Neuronal stem cell (in vitro differentiated cells): ENCODE measurements at regions not wholly inside any gene's neighbourhood (a gene's known extent, or its start where the extent isn't known, plus 50 kb on each side); places are given as distances from the start of the nearest gene placed in this dataset.
A peak's percentile ranks its signal among the peaks of the same experiment; 100 is the strongest.

Experiments
- DNase-seq: peaks from one replicate; pipeline ENCODE4 v3.0.0-alpha.2; 2013; ENCODE audit warnings: low spot score
- H2AFZ ChIP-seq: one replicate; pipeline ENCODE4 v1.6.1; 2013; ENCODE audit warnings: mild to moderate bottlenecking, low read length, inconsistent platforms
- H2AK5ac ChIP-seq: 2 replicates; pipeline ENCODE4 v1.6.1; 2013; ENCODE audit warnings: low read depth, mild to moderate bottlenecking, inconsistent platforms, low read length, moderate library complexity, mixed read lengths
- H2BK120ac ChIP-seq: 2 replicates; pipeline ENCODE4 v1.6.1; 2013; ENCODE audit warnings: low read depth, mild to moderate bottlenecking, inconsistent platforms, low read length, moderate library complexity, mixed read lengths
- H2BK12ac ChIP-seq: one replicate; pipeline ENCODE4 v1.6.1; 2013; ENCODE audit warnings: low read length, inconsistent platforms
- H2BK15ac ChIP-seq: 2 replicates; pipeline ENCODE4 v1.6.1; 2013; ENCODE audit warnings: mild to moderate bottlenecking, low read length, inconsistent platforms, mixed read lengths
- H2BK5ac ChIP-seq: one replicate; pipeline ENCODE4 v1.6.1; 2013; ENCODE audit warnings: inconsistent platforms, mild to moderate bottlenecking, low read length, moderate library complexity
- H3K14ac ChIP-seq: one replicate; pipeline ENCODE4 v1.6.1; 2013; ENCODE audit warnings: low read length, inconsistent platforms
- H3K18ac ChIP-seq: 2 replicates; pipeline ENCODE4 v1.6.1; 2013; ENCODE audit warnings: low read length, inconsistent platforms
- H3K23ac ChIP-seq: 2 replicates; pipeline ENCODE4 v1.6.1; 2013; ENCODE audit warnings: low read depth, mild to moderate bottlenecking, mixed read lengths, low read length, inconsistent platforms; ENCODE audit not compliant: poor library complexity
- H3K27ac ChIP-seq: replicated peaks from 3 replicates; pipeline ENCODE4 v1.5.1; 2013; ENCODE audit warnings: low read length, inconsistent platforms
- H3K27me3 ChIP-seq, 3 experiments: 2 replicates each; pipeline ENCODE4 v1.6.1; 2013; ENCODE audit warnings: low read length in 3 of 3, mild to moderate bottlenecking in 2 of 3, inconsistent platforms in 1 of 3, low read depth in 1 of 3, mixed read lengths in 1 of 3, moderate library complexity in 1 of 3; ENCODE audit not compliant: control insufficient read depth in 3 of 3, insufficient read depth in 3 of 3
- H3K36me3 ChIP-seq, 2 donors: replicated peaks in 1 of 2; 2 replicates each; pipeline ENCODE4 v1.6.1; 2013; ENCODE audit warnings: low read length in 2 of 2; ENCODE audit not compliant: control insufficient read depth in 2 of 2, insufficient read depth in 2 of 2
- H3K4ac ChIP-seq: 2 replicates; pipeline ENCODE4 v1.6.1; 2013; ENCODE audit warnings: inconsistent platforms, mild to moderate bottlenecking, low read length, moderate library complexity
- H3K4me1 ChIP-seq, 2 donors: 1 replicate in 1 of 2; 2 replicates in 1 of 2; pipeline ENCODE4 v1.6.1; 2013; ENCODE audit warnings: low read length in 2 of 2, low read depth in 1 of 2; ENCODE audit not compliant: control insufficient read depth in 2 of 2, insufficient read depth in 1 of 2
- H3K4me2 ChIP-seq: one replicate; pipeline ENCODE4 v1.6.1; 2013; ENCODE audit warnings: mild to moderate bottlenecking, low read length, inconsistent platforms; ENCODE audit not compliant: insufficient read depth, poor library complexity, severe bottlenecking
- H3K4me3 ChIP-seq, 2 donors: 2 replicates each; pipeline ENCODE4 v1.5.1; 2013; ENCODE audit warnings: low read length in 2 of 2, mild to moderate bottlenecking in 2 of 2, inconsistent platforms in 1 of 2, moderate library complexity in 1 of 2
- H3K79me1 ChIP-seq: one replicate; pipeline ENCODE4 v1.6.1; 2013; ENCODE audit warnings: low read depth, mild to moderate bottlenecking, inconsistent platforms, low read length, moderate library complexity
- H3K9ac ChIP-seq: one replicate; pipeline ENCODE4 v1.6.1; 2013; ENCODE audit warnings: mild to moderate bottlenecking, low read depth, low read length, inconsistent platforms; ENCODE audit not compliant: poor library complexity
- H3K9me3 ChIP-seq, 2 donors: replicated peaks in 1 of 2; 2 replicates each; pipeline versions ENCODE3 to v1.6.1; 2013; ENCODE audit warnings: low read length in 2 of 2, mild to moderate bottlenecking in 2 of 2, inconsistent platforms in 1 of 2, low read depth in 1 of 2, mixed read lengths in 1 of 2, moderate library complexity in 1 of 2; ENCODE audit not compliant: control insufficient read depth in 2 of 2, insufficient read depth in 1 of 2
- H4K8ac ChIP-seq: one replicate; pipeline ENCODE4 v1.6.1; 2013; ENCODE audit warnings: low read depth, mild to moderate bottlenecking, inconsistent platforms, low read length, moderate library complexity
- H4K91ac ChIP-seq: one replicate; pipeline ENCODE4 v1.6.1; 2013; ENCODE audit warnings: low read length, low read depth, mild to moderate bottlenecking, inconsistent platforms; ENCODE audit not compliant: poor library complexity
- WGBS, 2 donors: extraction: QIAGEN DNeasy Blood & Tissue Kit; methylation state at CpG; one replicate each; pipeline ENCODE4 v1.1.7; 2013; ENCODE audit warnings: missing lambda C conversion rate in 2 of 2, mixed read lengths in 1 of 2; ENCODE audit not compliant: insufficient read length in 2 of 2, insufficient replicate concordance in 1 of 2; ENCODE audit errors: extremely low coverage in 2 of 2; 5-methylcytosine and 5-hydroxymethylcytosine counted together

GRCh38 chr20:58070664-58071196, 157.7 kb downstream of the ANKRD60 start:
- Histone ChIP-seq H2BK15ac (no peak overlapping the region), H3K23ac (no peak overlapping the region), H3K36me3 (no peaks in the 10 kb centered on the region), H2BK5ac (no peak overlapping the region), H3K27ac (no peak overlapping the region), H3K9me3 (no peaks in the 10 kb centered on the region), H3K79me1 (no peaks in the 10 kb centered on the region), H2AK5ac (no peak overlapping the region), H3K14ac (no peak overlapping the region), H2BK120ac (no peak overlapping the region), H4K91ac (no peak overlapping the region), H3K9ac (no peak overlapping the region), H3K4me1 (peaks cover 0 to 2% of the 10 kb centered on the region in 2 donors), H2AFZ (no peak overlapping the region), H4K8ac (no peak overlapping the region), H3K4me3 (no peak overlapping the region), H3K4me2 (no peak overlapping the region), H3K4ac (no peak overlapping the region), H3K27me3 (no peaks in the 10 kb centered on the region), H2BK12ac (no peak overlapping the region), H3K18ac (no peak overlapping the region)
- no peak for DNase-seq
- WGBS, 2 donors, result no CpG with 5 or more reads among the region's 11 CpGs

- H2BK5ac ChIP-seq, result no peak overlapping the region
- no peak overlapping the region for H2BK120ac ChIP-seq
- no peak overlapping the region for H2BK15ac ChIP-seq
- H3K14ac ChIP-seq, result peak overlapping the region; percentile 59
- WGBS, 2 donors, result no CpG with 5 or more reads among the region's 16 CpGs
- no peak overlapping the region for H3K9ac ChIP-seq
- peaks cover 0 to 2% of the 10 kb centered on the region in 2 donors for H3K4me1 ChIP-seq
- H2BK12ac ChIP-seq, result no peak overlapping the region
- H3K4me2 ChIP-seq, result no peak overlapping the region
- peak overlapping the region; percentile 54 for H3K18ac ChIP-seq
- no peak overlapping the region for H3K4ac ChIP-seq
- no peak overlapping the region for H4K91ac ChIP-seq
- no peaks in the 10 kb centered on the region for H3K9me3 ChIP-seq
- H2AK5ac ChIP-seq, result peak overlapping the region; percentile 8
- no peak for DNase-seq
- H3K79me1 ChIP-seq, result no peaks in the 10 kb centered on the region
- no peak overlapping the region for H3K4me3 ChIP-seq
- no peak overlapping the region for H2AFZ ChIP-seq
- H3K27ac ChIP-seq, result no peak overlapping the region
- no peak overlapping the region for H3K23ac ChIP-seq
- H3K36me3 ChIP-seq, result no peaks in the 10 kb centered on the region
- H4K8ac ChIP-seq, result no peak overlapping the region
- no peaks in the 10 kb centered on the region for H3K27me3 ChIP-seq
These were observed 158.4 kb downstream of the ANKRD60 start for GRCh38 chr20:58069796-58070663.

- WGBS, 2 donors, result no CpG with 5 or more reads among the region's 12 CpGs
- H3K79me1 ChIP-seq, result no peaks in the 10 kb centered on the region
These were observed 159.2 kb downstream of the ANKRD60 start for GRCh38 chr20:58069207-58069606.

GRCh38 chr20:58065508-58066361, 162.7 kb downstream of the ANKRD60 start:
- H4K8ac ChIP-seq, result no peak overlapping the region
- H3K4ac ChIP-seq, result no peak overlapping the region
- no peaks in the 10 kb centered on the region for H3K27me3 ChIP-seq
- no peak overlapping the region for H3K23ac ChIP-seq
- H4K91ac ChIP-seq, result no peak overlapping the region
- no peak overlapping the region for H2AK5ac ChIP-seq
- WGBS, 2 donors, result no CpG with 5 or more reads among the region's 6 CpGs
- no peak overlapping the region for H2BK15ac ChIP-seq
- H2BK120ac ChIP-seq, result no peak overlapping the region
- no peak overlapping the region for H3K14ac ChIP-seq
- H2AFZ ChIP-seq, result no peak overlapping the region
- no peak overlapping the region for H2BK5ac ChIP-seq
- H3K27ac ChIP-seq, result no peak overlapping the region
- H3K4me2 ChIP-seq, result no peak overlapping the region
- no peak for DNase-seq
- no peaks in the 10 kb centered on the region for H3K36me3 ChIP-seq
- no peak overlapping the region for H3K4me3 ChIP-seq
- no peaks in the 10 kb centered on the region for H3K9me3 ChIP-seq
- H3K18ac ChIP-seq, result no peak overlapping the region
- H3K79me1 ChIP-seq, result no peaks in the 10 kb centered on the region
- no peaks in the 10 kb centered on the region for H3K4me1 ChIP-seq
- H3K9ac ChIP-seq, result no peak overlapping the region
- no peak overlapping the region for H2BK12ac ChIP-seq

More at GRCh38 chr20:58069207-58069606, 159.2 kb downstream of the ANKRD60 start:
- H3K4me3 ChIP-seq, result no peak overlapping the region
- H4K8ac ChIP-seq, result no peak overlapping the region
- H4K91ac ChIP-seq, result no peak overlapping the region
- DNase-seq, result no peak
- H3K9ac ChIP-seq, result no peak overlapping the region
- H3K23ac ChIP-seq, result no peak overlapping the region
- H3K27ac ChIP-seq, result no peak overlapping the region
- no peak overlapping the region for H2BK15ac ChIP-seq
- H3K4me1 ChIP-seq, result no peaks in the 10 kb centered on the region
- no peaks in the 10 kb centered on the region for H3K9me3 ChIP-seq
- no peaks in the 10 kb centered on the region for H3K36me3 ChIP-seq
- H2AFZ ChIP-seq, result no peak overlapping the region
- no peak overlapping the region for H2BK5ac ChIP-seq
- no peaks in the 10 kb centered on the region for H3K27me3 ChIP-seq
- H3K18ac ChIP-seq, result no peak overlapping the region
- H3K14ac ChIP-seq, result no peak overlapping the region
- H3K4me2 ChIP-seq, result no peak overlapping the region
- no peak overlapping the region for H2AK5ac ChIP-seq
- H3K4ac ChIP-seq, result no peak overlapping the region
- no peak overlapping the region for H2BK120ac ChIP-seq
- no peak overlapping the region for H2BK12ac ChIP-seq
